ENCODE measurements at regions not wholly inside any gene's neighbourhood (a gene's known extent, or its start where the extent isn't known, plus 50 kb on each side); places are given as distances from the start of the nearest gene placed in this dataset.

DNA sequence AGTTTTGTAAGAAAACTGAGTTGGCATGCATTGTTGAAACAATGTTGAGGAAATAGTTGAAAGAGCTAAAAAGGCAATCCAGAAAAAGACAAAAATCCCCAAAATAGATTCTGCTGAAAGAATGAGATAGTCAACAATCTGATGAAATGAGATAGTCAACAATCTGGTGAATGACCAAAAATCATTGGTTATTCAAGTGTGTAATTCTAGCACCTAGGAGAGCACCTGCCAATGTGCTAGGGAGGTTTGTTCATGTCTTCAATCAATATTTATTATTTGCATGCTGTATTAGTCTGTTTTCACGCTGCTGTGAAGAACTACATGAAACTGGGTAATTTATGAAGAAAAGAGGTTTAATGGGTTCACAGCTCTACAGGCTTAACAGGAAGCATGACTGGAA is 307.1 kb upstream of the HSF2 start:
- DNase-seq (ENCODE audit: extremely low read depth, low read depth, low spot score): no peak

DNA sequence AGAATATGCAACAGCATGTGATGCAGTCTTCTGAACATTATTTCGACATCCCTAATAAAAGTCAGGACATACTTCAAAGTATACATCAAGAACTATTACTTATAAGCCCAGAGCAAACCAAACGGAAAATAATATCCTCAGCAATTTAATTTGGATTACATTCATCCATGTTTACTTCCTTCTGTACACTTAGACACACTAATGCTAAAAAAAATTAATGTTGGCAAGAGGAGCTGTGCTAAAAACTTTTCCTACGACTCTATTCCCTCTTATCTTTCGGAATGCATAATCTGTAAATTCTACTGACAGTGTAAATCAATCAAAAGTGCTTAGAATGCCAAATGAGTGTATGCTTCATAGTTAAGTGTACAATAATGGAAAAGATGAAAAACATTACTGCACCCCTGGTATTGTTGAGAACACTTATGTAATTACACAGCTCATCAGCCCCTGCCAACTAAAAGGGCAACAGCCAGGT is 301.2 kb upstream of the HSF2 start:
- no peak for DNase-seq (ENCODE audit: extremely low read depth, low read depth, low spot score)

DNA sequence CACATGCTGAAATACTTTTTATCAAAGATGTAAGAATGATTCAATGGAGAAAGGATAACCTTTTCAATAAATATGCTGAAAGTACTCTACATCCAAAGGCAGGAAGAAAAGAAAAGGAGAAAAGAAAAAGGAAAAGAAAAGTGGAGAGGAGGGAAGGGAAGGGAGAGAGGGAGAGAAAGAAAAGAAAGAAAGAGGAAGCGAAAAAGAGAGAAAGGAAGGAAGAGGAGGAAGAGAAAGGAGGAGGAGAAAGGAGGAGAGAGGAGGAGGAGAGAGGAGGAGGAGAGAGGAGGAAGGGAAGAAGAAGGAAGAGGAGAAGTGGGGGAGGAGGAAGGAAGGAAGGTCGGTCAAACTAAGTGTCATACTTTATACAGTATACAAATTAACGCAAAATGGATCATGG is 297.4 kb upstream of the HSF2 start:
- no peak for DNase-seq (ENCODE audit: extremely low read depth, low read depth, low spot score)

- no peak for DNase-seq (ENCODE audit: extremely low read depth, low read depth, low spot score)
Observed at GRCh38 chr6:122107256-122107852, 292.1 kb upstream of the HSF2 start.

GRCh38 chr6:122109075-122109474 is 290.4 kb upstream of the HSF2 start:
- DNase-seq (ENCODE audit: extremely low read depth, low read depth, low spot score): no peak

DNA sequence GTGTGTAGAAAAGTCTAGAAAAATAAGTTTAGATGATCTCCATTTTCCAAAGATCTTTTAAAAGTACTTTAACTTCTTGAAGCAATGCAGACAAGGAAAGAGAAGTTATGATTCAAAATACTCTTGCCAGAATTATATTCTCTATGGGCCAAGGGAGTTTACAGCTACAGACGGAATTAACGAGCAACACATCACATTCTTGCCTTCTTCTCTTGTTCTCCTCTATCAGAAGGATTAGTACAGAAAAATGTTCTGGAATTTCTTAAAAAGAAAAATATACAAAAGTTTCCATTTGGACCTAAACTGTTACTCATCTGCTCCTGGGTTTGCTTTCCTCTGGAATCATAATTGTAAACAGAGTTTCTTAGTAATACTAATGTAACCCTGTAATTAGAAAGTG is 284.7 kb upstream of the HSF2 start:
- DNase-seq (ENCODE audit: extremely low read depth, low read depth, low spot score): no peak

GRCh38 chr6:122116119-122116834 is 283.2 kb upstream of the HSF2 start:
- no peak for DNase-seq (ENCODE audit: extremely low read depth, low read depth, low spot score)

- no peak for DNase-seq (ENCODE audit: extremely low read depth, low read depth, low spot score)
Observed at GRCh38 chr6:122116835-122117627, 282.4 kb upstream of the HSF2 start.

DNA sequence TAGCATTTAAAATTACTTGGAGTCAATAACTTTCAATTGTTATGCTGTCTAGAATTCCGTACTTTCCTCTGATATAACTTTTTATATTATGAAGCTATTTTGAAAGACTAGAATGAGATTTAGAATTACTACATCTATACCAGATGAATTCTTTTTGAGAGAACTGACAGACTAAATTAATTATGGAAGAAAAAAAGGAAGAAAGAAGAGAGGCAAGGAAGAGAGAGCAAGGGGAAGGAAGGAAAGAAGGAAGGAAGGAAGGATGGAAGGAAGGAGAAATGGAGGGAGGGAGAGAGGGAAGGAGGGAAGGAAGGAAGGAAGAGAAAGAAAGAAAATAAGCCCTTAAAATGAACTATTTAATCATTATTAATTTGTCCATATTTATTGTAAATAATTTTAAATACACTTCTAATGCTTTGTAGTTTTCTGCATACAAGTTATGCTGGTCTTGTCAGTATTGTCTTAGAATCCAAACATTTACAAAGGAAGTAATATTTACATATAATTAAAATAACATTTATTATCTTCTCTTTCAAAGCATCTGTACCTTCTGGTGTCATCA is 280.4 kb upstream of the HSF2 start:
- no peak for DNase-seq (ENCODE audit: extremely low read depth, low read depth, low spot score)

DNA sequence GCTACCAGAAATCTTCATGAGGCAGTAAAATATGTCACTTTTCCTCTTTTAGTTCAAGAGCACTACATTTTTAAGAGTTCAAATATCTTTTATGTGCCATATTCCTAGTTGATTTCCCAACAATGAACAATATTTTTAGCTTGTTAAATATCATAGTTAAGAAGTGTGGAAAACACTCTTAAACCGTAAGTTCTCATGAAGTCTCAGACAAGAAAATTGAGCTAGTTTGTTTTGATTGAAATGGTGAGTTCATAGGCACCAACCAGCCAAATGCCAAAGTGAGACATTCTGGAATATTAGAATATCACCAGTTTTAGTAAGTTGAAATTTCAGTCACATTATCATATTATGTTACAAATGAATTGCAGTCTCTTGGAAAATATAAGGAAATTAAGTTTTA is 277.2 kb upstream of the HSF2 start:
- DNase-seq (ENCODE audit: extremely low read depth, low read depth, low spot score): no peak

GRCh38 chr6:122122686-122123085 is 276.8 kb upstream of the HSF2 start:
- no peak for DNase-seq (ENCODE audit: extremely low read depth, low read depth, low spot score)

GRCh38 chr6:122124908-122125307 is 274.5 kb upstream of the HSF2 start:
- no peak for DNase-seq (ENCODE audit: extremely low read depth, low read depth, low spot score)

DNA sequence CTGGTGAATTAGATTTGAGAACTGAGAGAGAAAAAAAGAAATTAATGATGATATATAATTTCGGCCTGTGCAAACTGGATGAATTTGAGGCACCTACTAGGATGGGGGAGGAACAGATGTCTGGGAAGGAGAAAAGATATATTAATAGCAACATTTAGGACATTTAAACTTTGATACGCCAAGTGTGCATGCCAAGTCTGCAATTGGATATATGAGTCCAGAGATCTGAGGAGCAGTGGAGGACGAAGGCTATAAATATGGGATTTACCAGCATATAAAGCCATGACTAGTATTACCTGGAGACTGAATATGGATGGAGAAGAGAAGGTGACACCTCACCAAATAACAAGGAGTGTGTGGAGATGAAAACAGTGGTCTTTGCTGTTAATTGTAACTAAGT is 272.6 kb upstream of the HSF2 start:
- no peak for DNase-seq (ENCODE audit: extremely low read depth, low read depth, low spot score)

DNA sequence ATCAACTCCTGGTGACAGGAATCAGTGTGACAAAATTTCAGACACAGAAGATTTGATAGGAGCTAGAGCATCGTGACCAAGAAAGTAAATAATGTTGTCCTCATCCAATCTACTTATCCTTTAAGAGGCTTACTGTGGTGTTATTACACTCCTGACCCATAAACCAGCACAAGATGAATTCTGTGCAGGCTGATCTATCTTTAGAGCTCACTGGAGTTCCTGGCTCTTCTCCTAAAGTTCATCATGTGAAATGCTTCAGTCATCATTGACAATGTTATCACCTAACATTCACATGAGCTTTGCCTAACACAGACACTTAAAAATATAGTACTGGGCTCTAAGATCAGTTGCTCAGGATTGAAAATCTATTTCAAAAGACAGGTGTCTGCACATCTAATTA is 271.0 kb upstream of the HSF2 start:
- no peak for DNase-seq (ENCODE audit: extremely low read depth, low read depth, low spot score)

DNA sequence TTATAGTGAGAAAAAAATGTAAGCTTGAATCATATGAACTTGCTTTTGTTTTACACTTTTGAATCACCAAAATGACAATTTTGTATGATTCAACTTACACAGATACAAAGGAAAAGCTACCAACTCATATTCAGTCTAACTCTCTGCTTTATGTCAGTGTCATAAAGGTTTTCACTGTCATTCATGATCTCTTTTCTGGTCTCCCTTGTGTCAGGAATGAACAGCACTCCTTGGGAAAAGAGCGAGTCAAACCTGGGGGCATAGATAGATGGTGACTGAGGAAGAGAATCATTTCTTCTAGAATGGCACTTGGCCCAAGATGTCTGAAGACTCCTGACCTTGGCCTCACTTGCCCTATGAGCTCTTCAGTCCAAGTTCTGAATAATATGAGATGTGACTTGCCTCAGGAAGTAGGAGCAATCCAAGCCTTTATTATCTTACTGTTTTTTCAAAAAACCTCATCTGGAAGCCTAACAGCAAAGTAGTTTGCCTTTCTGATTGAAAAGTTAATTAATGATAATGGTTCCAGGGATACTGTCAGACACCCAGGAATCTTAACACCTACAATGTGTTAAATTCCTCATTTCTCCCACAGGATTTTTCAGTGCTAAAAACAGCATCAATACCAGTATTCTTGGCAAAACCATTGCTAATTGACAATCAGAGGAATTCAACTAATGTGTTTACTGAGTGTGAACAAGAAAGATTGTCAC is 270.0 kb upstream of the HSF2 start:
- no peak for DNase-seq (ENCODE audit: extremely low read depth, low read depth, low spot score)

- no peak for DNase-seq (ENCODE audit: extremely low read depth, low read depth, low spot score)
Observed at GRCh38 chr6:122130026-122130348, 269.5 kb upstream of the HSF2 start.

GRCh38 chr6:122130518-122130917 is 268.9 kb upstream of the HSF2 start:
- no peak for DNase-seq (ENCODE audit: extremely low read depth, low read depth, low spot score)

DNA sequence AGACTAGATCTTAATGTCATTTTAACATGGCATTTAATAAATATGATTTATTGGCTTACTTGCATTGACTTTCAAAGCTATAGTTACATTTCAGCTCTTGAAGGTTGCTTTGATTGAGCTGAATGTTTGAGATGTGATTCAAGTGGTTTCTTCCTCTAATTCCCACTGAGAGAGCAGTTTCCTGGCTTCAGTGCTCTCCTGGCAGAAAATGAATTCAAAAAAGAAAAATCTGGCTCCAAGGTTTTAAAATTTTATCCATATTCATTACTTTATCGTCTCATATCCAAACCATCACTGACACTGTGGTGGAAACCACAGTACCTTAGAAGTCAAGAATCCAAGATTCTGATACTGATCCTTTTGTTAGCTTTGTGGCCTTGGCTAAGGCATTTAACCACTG is 263.1 kb upstream of the HSF2 start:
- DNase-seq (ENCODE audit: extremely low read depth, low read depth, low spot score): no peak

GRCh38 chr6:122140031-122140430 is 259.4 kb upstream of the HSF2 start:
- DNase-seq (ENCODE audit: extremely low read depth, low read depth, low spot score): no peak

DNA sequence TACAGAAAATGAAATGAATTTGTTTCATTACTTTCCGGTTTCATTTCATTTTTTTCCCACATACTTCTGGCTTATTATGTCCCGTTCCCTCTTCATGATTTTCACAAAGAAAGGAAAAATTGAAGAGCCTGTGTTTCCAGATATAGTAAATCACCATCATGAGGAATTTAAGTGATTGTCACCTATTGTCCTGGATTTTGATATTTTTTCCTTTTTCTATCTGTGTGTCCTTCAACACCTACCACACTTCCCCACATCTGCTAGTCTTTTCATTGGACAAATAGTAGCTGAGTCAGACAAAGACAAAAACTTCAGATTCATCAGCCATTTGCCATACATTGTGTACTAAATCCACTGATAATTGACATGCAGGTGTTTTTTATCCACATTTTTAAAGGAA is 258.2 kb upstream of the HSF2 start:
- DNase-seq (ENCODE audit: extremely low read depth, low read depth, low spot score): no peak
